ENCODE measurements at regions not wholly inside any gene's neighbourhood (a gene's known extent, or its start where the extent isn't known, plus 50 kb on each side); places are given as distances from the start of the nearest gene placed in this dataset.

DNA sequence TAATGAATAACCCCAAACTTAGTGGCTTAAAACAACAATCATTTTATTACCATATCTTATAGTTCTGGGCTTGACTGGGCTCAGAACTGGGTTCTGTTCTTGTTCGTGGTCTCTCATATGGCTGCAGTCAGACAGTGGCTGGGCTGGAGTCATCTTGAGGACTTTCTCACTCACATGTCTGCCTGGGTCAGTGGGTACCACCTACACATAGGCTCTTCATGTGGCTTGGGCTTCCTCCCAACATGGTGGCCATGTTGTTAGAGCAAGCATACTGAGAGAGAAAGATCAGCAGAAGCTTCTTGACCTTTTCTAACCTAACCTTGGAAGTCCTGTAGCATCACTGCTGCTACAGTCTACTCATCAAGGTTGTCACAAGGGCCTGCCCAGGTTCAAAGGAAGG, 158.6 kb upstream of the SDK2 start:
- TF ChIP-seq, protein P1, sequence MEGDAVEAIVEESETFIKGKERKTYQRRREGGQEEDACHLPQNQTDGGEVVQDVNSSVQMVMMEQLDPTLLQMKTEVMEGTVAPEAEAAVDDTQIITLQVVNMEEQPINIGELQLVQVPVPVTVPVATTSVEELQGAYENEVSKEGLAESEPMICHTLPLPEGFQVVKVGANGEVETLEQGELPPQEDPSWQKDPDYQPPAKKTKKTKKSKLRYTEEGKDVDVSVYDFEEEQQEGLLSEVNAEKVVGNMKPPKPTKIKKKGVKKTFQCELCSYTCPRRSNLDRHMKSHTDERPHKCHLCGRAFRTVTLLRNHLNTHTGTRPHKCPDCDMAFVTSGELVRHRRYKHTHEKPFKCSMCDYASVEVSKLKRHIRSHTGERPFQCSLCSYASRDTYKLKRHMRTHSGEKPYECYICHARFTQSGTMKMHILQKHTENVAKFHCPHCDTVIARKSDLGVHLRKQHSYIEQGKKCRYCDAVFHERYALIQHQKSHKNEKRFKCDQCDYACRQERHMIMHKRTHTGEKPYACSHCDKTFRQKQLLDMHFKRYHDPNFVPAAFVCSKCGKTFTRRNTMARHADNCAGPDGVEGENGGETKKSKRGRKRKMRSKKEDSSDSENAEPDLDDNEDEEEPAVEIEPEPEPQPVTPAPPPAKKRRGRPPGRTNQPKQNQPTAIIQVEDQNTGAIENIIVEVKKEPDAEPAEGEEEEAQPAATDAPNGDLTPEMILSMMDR (IDR thresholded peaks at IDR 0.05) = no peak
- no peak for DNase-seq
- Histone ChIP-seq H3K36me3 (no peaks in the 10 kb centered on the region), H3K27me3 (peaks cover 0 to 39% of the 10 kb centered on the region in 2 donors), H3K4me1 (peaks cover 0 to 13% (median 8%) of the 10 kb centered on the region in 4 donors), H3K4me3 (no peak overlapping the region), H3K27ac (no peak overlapping the region), H3K9me3 (peaks cover 0 to 6% (median 0%) of the 10 kb centered on the region in 3 donors)
- intact Hi-C loops (cut with DNase I; ENCODE audit: low total_unique reads) = no loop called here

DNA sequence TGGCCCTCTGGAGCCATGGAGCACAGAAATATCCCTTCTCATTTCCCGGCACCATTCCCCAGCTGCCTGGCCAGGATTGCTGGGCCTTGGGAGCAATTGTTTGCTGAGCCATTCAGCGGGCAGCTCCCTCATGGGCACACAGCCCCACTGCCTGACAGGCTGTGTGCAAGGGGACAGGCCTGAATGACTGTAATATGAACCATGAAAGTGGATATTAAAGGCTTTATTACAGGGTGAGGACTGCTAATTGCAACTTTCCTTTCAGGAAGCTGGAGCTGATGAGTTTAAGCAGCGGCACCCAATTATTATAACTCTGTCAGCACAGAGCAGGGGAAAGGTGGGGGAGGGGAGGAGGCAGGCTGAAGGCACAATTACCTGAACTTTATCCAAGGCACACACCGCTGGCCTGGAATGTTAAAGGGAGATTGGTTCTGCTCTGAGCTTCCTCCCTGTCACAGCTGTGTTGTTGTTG, 159.8 kb upstream of the SDK2 start:
- intact Hi-C loops (cut with DNase I; ENCODE audit: low total_unique reads) = no loop called here
- no peak overlapping the region for H3K27ac ChIP-seq
- H3K27me3 ChIP-seq = peaks cover 0 to 39% of the 10 kb centered on the region in 2 donors
- no peaks in the 10 kb centered on the region for H3K36me3 ChIP-seq
- DNase-seq = no peak
- H3K9me3 ChIP-seq = peaks cover 0 to 6% (median 0%) of the 10 kb centered on the region in 3 donors
- H3K4me3 ChIP-seq = no peak overlapping the region
- TF ChIP-seq, protein P1 (IDR thresholded peaks at IDR 0.05) = no peak
- peaks cover 0 to 2% (median under 1%) of the 10 kb centered on the region in 4 donors for H3K4me1 ChIP-seq

DNA sequence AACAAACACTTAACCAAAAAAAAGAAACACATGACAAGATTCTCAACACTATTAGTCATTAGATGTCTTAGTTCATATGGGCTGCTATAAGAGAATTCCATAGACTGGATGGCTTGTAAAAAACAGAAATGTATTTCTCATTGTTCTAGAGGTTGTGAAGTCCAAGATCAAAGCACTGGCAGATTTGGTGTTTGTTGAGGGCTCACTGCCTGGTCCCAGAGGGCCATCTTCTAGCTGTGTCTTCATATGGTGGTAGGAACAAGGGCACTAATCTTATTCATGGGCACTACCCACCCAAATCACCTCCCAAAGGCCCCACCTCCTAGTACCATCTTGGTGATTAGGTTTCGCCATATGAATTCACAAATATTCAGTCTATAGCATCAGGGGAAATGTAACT, 162.5 kb upstream of the SDK2 start:
- Histone ChIP-seq H3K27me3 (peaks cover 0 to 35% of the 10 kb centered on the region in 2 donors), H3K9me3 (peaks cover 0 to 6% (median 0%) of the 10 kb centered on the region in 3 donors), H3K36me3 (no peaks in the 10 kb centered on the region), H3K4me3 (no peak overlapping the region), H3K4me1 (no peaks in the 10 kb centered on the region), H3K27ac (no peak overlapping the region)
- DNase-seq = no peak
- intact Hi-C loops (cut with DNase I; ENCODE audit: low total_unique reads) = no loop called here
- TF ChIP-seq, protein P1 (IDR thresholded peaks at IDR 0.05) = no peak

DNA sequence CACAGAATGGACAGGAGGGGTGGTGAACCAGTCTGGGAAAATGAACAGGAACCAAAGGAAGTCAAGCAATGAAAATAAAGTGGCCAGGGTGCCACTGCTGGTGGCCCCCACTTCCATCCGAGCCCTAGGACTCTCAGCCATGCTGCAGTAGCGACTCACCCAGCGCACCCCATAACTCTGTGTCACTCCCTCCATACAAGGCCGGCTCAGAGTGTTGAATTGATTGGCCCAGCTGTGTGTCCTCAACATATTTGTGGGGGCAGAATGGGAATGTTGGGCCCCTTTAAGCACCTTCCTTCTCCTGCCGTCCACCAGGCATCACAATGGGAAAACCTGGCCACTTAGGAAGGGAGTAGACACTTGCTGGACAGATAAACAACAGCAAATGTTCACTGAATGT, 169.0 kb upstream of the SDK2 start:
- Histone ChIP-seq H3K4me3 (no peak overlapping the region), H3K36me3 (no peaks in the 10 kb centered on the region), H3K27ac (no peak overlapping the region), H3K4me1 (no peaks in the 10 kb centered on the region), H3K9me3 (no peaks in the 10 kb centered on the region), H3K27me3 (no peaks in the 10 kb centered on the region)
- no peak for DNase-seq
- TF ChIP-seq, protein P1 (IDR thresholded peaks at IDR 0.05) = no peak
- intact Hi-C loops (cut with DNase I; ENCODE audit: low total_unique reads) = no loop called here

DNA sequence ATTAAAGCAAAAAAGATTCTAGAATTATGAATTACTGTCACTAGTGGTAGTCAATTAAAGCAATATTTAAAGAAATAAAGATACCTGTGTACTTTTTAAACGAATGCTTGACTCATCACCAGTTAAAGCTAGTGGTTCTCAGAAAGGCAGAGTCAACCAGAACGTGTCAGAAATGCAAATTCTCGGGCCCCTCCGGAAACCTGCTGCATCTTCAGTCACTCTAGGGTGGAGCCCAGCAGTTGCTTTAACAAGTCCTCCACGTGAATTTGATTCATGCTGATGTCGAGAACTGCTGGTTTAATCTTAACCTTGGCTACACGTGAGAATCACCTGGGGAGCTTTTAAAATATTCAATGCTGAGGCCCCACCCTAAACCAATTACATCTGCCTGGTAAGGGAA, 169.8 kb upstream of the SDK2 start:
- no peak for DNase-seq
- Histone ChIP-seq H3K27me3 (no peaks in the 10 kb centered on the region), H3K4me1 (no peaks in the 10 kb centered on the region), H3K9me3 (no peaks in the 10 kb centered on the region), H3K4me3 (no peak overlapping the region), H3K36me3 (no peaks in the 10 kb centered on the region), H3K27ac (no peak overlapping the region)
- TF ChIP-seq, protein P1 (IDR thresholded peaks at IDR 0.05) = no peak
- intact Hi-C loops (cut with DNase I; ENCODE audit: low total_unique reads) = no loop called here

DNA sequence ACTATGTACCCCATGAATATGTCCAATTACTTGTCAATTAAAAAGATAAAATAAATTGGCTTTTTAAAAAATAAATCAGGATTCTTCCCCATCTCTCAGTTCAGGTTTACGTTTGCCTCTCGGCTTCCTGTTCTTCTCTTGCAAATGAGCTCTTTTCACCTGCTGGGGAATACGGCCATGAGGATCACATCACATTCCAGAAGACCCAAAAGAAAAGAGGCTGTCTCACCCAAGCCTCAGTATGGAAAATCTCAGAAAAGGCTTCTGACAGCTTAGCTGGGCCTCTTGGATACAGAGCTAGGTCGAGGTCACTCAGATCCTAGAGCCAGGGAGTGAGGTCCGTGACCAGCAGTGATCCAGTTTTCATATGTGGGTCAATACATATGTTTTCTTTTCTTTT, 171.2 kb upstream of the SDK2 start:
- TF ChIP-seq, protein P1 (IDR thresholded peaks at IDR 0.05) = no peak

More for the DNA sequence above, 171.2 kb upstream of the SDK2 start:
- Histone ChIP-seq H3K4me1 (no peaks in the 10 kb centered on the region), H3K27me3 (peaks cover 0 to 8% of the 10 kb centered on the region in 2 donors), H3K4me3 (no peak overlapping the region), H3K9me3 (no peaks in the 10 kb centered on the region), H3K27ac (no peak overlapping the region), H3K36me3 (no peaks in the 10 kb centered on the region)
- DNase-seq = no peak
- intact Hi-C loops (cut with DNase I; ENCODE audit: low total_unique reads) = loop anchor here (5.0 kb wide), 1 partner anchor 288 kb away; no protein-coding TSS in a partner anchor

All from tibial artery (tissue), 4 donors.